Prostate gland (tissue), 2 donors: ENCODE measurements at regions not wholly inside any gene's neighbourhood (a gene's known extent, or its start where the extent isn't known, plus 50 kb on each side); places are given as distances from the start of the nearest gene placed in this dataset.

Source experiments
- DNase-seq: peaks from one replicate; pipeline ENCODE4 v3.0.0-alpha.2; 2019; ENCODE audit warnings: low spot score
- H3K27ac ChIP-seq, 2 donors: fragments of 200-600 bp; sonication (generic); 2 replicates each; pipeline ENCODE4 v1.5.1; 2017 to 2019
- H3K27me3 ChIP-seq: fragments of 200-600 bp; sonication (generic); replicated peaks from 2 replicates; pipeline ENCODE4 v1.5.1; 2019; ENCODE audit not compliant: insufficient read depth
- H3K36me3 ChIP-seq, 2 donors: fragments of 200-600 bp; sonication (generic); 1 replicate in 1 of 2; 2 replicates in 1 of 2; pipeline versions ENCODE4 v1.5.1 to v1.8.1; 2017 to 2019
- H3K4me1 ChIP-seq: fragments of 200-600 bp; sonication (generic); replicated peaks from 2 replicates; pipeline ENCODE4 v1.5.1; 2019
- H3K4me3 ChIP-seq, 2 donors: fragments of 200-600 bp; sonication (generic); 2 replicates each; pipeline ENCODE4 v1.5.1; 2017 to 2019
- H3K9me3 ChIP-seq: fragments of 200-600 bp; sonication (generic); 2 replicates; pipeline ENCODE4 v1.5.1; 2017
- CTCF ChIP-seq, 4 experiments: fragments of 200-600 bp in 2 of 4; fragments of 450-650 bp in 2 of 4; sonication (generic) in 2 of 4; IDR thresholded peaks; 1 replicate in 3 of 4; 2 replicates in 1 of 4; pipeline ENCODE4 v1.5.1; 2016 to 2019; ENCODE audit warnings: antibody characterized with exemption in 4 of 4, mild to moderate bottlenecking in 2 of 4, moderate library complexity in 2 of 4
- POLR2A ChIP-seq: fragments of 450-650 bp; IDR thresholded peaks from one replicate; pipeline ENCODE4 v1.6.1; 2016; ENCODE audit warnings: antibody characterized with exemption, mild to moderate bottlenecking
- POLR2AphosphoS5 ChIP-seq: sonication (generic); formaldehyde crosslinking; IDR thresholded peaks from one replicate; pipeline ENCODE4 v1.6.1; 2017; ENCODE audit warnings: antibody characterized with exemption
- WGBS: methylation state at CpG from one replicate; pipeline ENCODE4 v1.1.5; 2018; 5-methylcytosine and 5-hydroxymethylcytosine counted together
- intact Hi-C: fragments of 100-400 bp; cut with DNase I; formaldehyde crosslinking; loops from one replicate; pipeline ENCODE4 v1.14.2; 2022

- no peak for TF ChIP-seq POLR2AphosphoS5
- intact Hi-C loops, result no loop called here
- Histone ChIP-seq H3K4me1 (no peaks in the 10 kb centered on the region), H3K36me3 (no peaks in the 10 kb centered on the region), H3K4me3 (no peak overlapping the region), H3K9me3 (no peaks in the 10 kb centered on the region), H3K27ac (no peak overlapping the region), H3K27me3 (no peaks in the 10 kb centered on the region)
- DNase-seq, result no peak
- WGBS, result 63% methylated on average over 5 of the region's 5 CpGs
These were observed 472.8 kb downstream of the TMA16 start for GRCh38 chr4:163967263-163967662.

- WGBS, result 30% methylated on average over 1 of the region's 1 CpG
- H3K4me1 ChIP-seq, result no peaks in the 10 kb centered on the region
- intact Hi-C loops, result no loop called here
- no peaks in the 10 kb centered on the region for H3K36me3 ChIP-seq
- no peak overlapping the region for H3K4me3 ChIP-seq
- H3K27ac ChIP-seq, result no peak overlapping the region
- TF ChIP-seq POLR2AphosphoS5, result no peak
- no peak for TF ChIP-seq CTCF (IDR thresholded peaks at IDR 0.05)
- no peak for TF ChIP-seq POLR2A
- H3K9me3 ChIP-seq, result no peaks in the 10 kb centered on the region
- no peak for DNase-seq
- no peaks in the 10 kb centered on the region for H3K27me3 ChIP-seq
These were observed 473.2 kb downstream of the TMA16 start for GRCh38 chr4:163967710-163968109.

GRCh38 chr4:163969291-163969690 is 474.8 kb downstream of the TMA16 start:
- no peak overlapping the region for H3K27ac ChIP-seq
- no peak overlapping the region for H3K4me3 ChIP-seq
- no peaks in the 10 kb centered on the region for H3K36me3 ChIP-seq
- intact Hi-C loops, result no loop called here
- 63% methylated on average over 4 of the region's 4 CpGs for WGBS
- no peaks in the 10 kb centered on the region for H3K4me1 ChIP-seq
- no peaks in the 10 kb centered on the region for H3K9me3 ChIP-seq
- no peak for DNase-seq
- TF ChIP-seq POLR2AphosphoS5, result no peak
- TF ChIP-seq CTCF (IDR thresholded peaks at IDR 0.05), result no peak
- TF ChIP-seq POLR2A, result no peak
- H3K27me3 ChIP-seq, result no peaks in the 10 kb centered on the region

- H3K27me3 ChIP-seq, result no peaks in the 10 kb centered on the region
- H3K27ac ChIP-seq, result no peak overlapping the region
- intact Hi-C loops, result no loop called here
- TF ChIP-seq CTCF (IDR thresholded peaks at IDR 0.05) (no peak), POLR2AphosphoS5 (no peak), POLR2A (no peak)
- no peaks in the 10 kb centered on the region for H3K9me3 ChIP-seq
- no peaks in the 10 kb centered on the region for H3K4me1 ChIP-seq
- H3K36me3 ChIP-seq, result no peaks in the 10 kb centered on the region
- no peak overlapping the region for H3K4me3 ChIP-seq
- DNase-seq, result no peak
- 80% methylated on average over 6 of the region's 6 CpGs for whole genome bisulfite sequencing
These were observed 482.1 kb downstream of the TMA16 start for GRCh38 chr4:163976588-163976987.

GRCh38 chr4:163988391-163988790 is 493.9 kb downstream of the TMA16 start:
- Histone ChIP-seq H3K9me3 (no peaks in the 10 kb centered on the region), H3K27ac (no peak overlapping the region), H3K36me3 (no peaks in the 10 kb centered on the region), H3K27me3 (no peaks in the 10 kb centered on the region), H3K4me1 (no peaks in the 10 kb centered on the region), H3K4me3 (no peak overlapping the region)
- intact Hi-C loops, result no loop called here
- TF ChIP-seq CTCF (IDR thresholded peaks at IDR 0.05) (no peak), POLR2A (no peak), POLR2AphosphoS5 (no peak)
- no peak for DNase-seq
- WGBS, result 68% methylated on average over 5 of the region's 5 CpGs
